CD4-positive, alpha-beta T cell (primary cell): ENCODE measurements at regions not wholly inside any gene's neighbourhood (a gene's known extent, or its start where the extent isn't known, plus 50 kb on each side); places are given as distances from the start of the nearest gene placed in this dataset.
A peak's percentile ranks its signal among the peaks of the same experiment; 100 is the strongest.

ENCODE experiments used
- ATAC-seq: fragments of 200-7000 bp; cut with Tn5 transposase; one replicate; pipeline ENCODE4 v1.10.0; 2022; ENCODE audit warnings: mild to moderate bottlenecking; ENCODE audit not compliant: poor library complexity
- CTCF ChIA-PET: fragments of 350-600 bp; sonication (Branson Sonifier 250); formaldehyde crosslinking; loops from one replicate; lab custom pipeline; 2021; ENCODE audit warnings: antibody characterized with exemption, inconsistent platforms; lab: Charles Lee
- POLR2A ChIA-PET: fragments of 350-600 bp; sonication (Branson Sonifier 250); formaldehyde crosslinking; loops from one replicate; lab custom pipeline; 2021; ENCODE audit warnings: antibody characterized with exemption, inconsistent platforms; lab: Charles Lee
- DNase-seq, 14 experiments: peaks; one replicate each; pipeline ENCODE4 v3.0.0-alpha.2; 2013 to 2020; ENCODE audit warnings: mixed read lengths in 2 of 14
- H3K27ac ChIP-seq, 2 donors: one replicate each; pipeline versions ENCODE4 v1.5.1 to v1.7.0; 2013; ENCODE audit warnings: low read length in 2 of 2, low read depth in 1 of 2, mild to moderate bottlenecking in 1 of 2
- H3K27me3 ChIP-seq, 2 experiments: 1 replicate in 1 of 2; 2 replicates in 1 of 2; pipeline versions ENCODE4 v1.6.1 to v1.7.0; 2013; ENCODE audit warnings: low read length in 2 of 2, control low read depth in 1 of 2, mild to moderate bottlenecking in 1 of 2, moderate library complexity in 1 of 2; ENCODE audit not compliant: insufficient read depth in 2 of 2, control insufficient read depth in 1 of 2
- H3K36me3 ChIP-seq: one replicate; pipeline ENCODE4 v1.6.1; 2013; ENCODE audit warnings: low read length, control low read depth; ENCODE audit not compliant: insufficient read depth
- H3K4me1 ChIP-seq: one replicate; pipeline ENCODE4 v1.6.1; 2013; ENCODE audit warnings: low read length, control low read depth; ENCODE audit not compliant: insufficient read depth
- H3K4me3 ChIP-seq: one replicate; pipeline ENCODE4 v1.5.1; 2013; ENCODE audit warnings: mild to moderate bottlenecking, low read length, moderate library complexity
- H3K9me3 ChIP-seq, 2 experiments: 1 replicate in 1 of 2; 2 replicates in 1 of 2; pipeline versions ENCODE4 v1.6.1 to v1.7.0; 2013; ENCODE audit warnings: low read length in 2 of 2, mild to moderate bottlenecking in 2 of 2, control low read depth in 1 of 2, moderate library complexity in 1 of 2; ENCODE audit not compliant: control insufficient read depth in 1 of 2, insufficient read depth in 1 of 2
- H3K27ac Mint-ChIP-seq: one replicate; pipeline ENCODE4 v1.8.0; 2020; ENCODE audit warnings: mixed read lengths
- H3K27me3 Mint-ChIP-seq: one replicate; pipeline ENCODE4 v1.8.0; 2021; ENCODE audit warnings: mixed read lengths
- H3K36me3 Mint-ChIP-seq: one replicate; pipeline ENCODE4 v1.8.0; 2021; ENCODE audit warnings: low read depth, mixed read lengths
- H3K4me1 Mint-ChIP-seq: one replicate; pipeline ENCODE4 v1.8.0; 2021; ENCODE audit warnings: low read depth, mixed read lengths
- H3K4me3 Mint-ChIP-seq: one replicate; pipeline ENCODE4 v1.8.0; 2020; ENCODE audit warnings: mild to moderate bottlenecking, mixed read lengths
- H3K9me3 Mint-ChIP-seq: one replicate; pipeline ENCODE4 v1.8.0; 2020; ENCODE audit warnings: mixed read lengths
- intact Hi-C, 2 experiments: fragments of 100-400 bp; cut with DNase I in 1 of 2; cut with micrococcal nuclease in 1 of 2; formaldehyde crosslinking; loops; one replicate each; pipeline versions ENCODE4 v1.15.1 to v1.9.0; 2023 to 2025; cut with DNase I, micrococcal nuclease
- TF ChIP-seq, protein P1 (sequence below): fragments of 200-600 bp; IDR thresholded peaks from one replicate; pipeline ENCODE4 v1.8.0; 2022; ENCODE audit warnings: antibody characterized with exemption, mild to moderate bottlenecking

DNA sequence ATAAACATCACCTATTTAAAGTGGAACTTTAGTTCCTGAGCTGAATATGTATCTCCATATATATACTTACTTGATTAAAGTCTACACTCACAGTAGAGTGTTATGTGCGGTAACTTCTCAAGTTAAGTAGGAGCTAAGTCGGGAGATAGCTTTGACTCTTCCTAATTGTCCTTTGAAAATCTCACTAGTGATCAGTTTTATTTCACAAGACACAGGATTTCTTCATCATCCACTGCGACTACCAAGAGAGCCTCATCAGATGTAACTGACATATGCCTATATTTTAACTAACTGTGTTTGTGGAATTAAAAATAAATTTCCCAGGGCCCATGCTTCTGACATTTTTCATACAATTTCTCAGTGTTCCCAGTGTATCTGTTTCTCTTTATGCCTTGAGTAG lies 1664.0 kb downstream of the EFNB2 start:
- Mint-ChIP-seq H3K9me3 (peaks cover 5% of the 10 kb centered on the region), H3K27me3 (no peaks in the 10 kb centered on the region), H3K27ac (no peak overlapping the region), H3K4me1 (peaks cover 21% of the 10 kb centered on the region), H3K36me3 (no peaks in the 10 kb centered on the region), H3K4me3 (no peak overlapping the region)
- ChIA-PET CTCF (no interaction called here), POLR2A (no interaction called here)
- intact Hi-C loops, result no loop called here
- TF ChIP-seq, protein P1, sequence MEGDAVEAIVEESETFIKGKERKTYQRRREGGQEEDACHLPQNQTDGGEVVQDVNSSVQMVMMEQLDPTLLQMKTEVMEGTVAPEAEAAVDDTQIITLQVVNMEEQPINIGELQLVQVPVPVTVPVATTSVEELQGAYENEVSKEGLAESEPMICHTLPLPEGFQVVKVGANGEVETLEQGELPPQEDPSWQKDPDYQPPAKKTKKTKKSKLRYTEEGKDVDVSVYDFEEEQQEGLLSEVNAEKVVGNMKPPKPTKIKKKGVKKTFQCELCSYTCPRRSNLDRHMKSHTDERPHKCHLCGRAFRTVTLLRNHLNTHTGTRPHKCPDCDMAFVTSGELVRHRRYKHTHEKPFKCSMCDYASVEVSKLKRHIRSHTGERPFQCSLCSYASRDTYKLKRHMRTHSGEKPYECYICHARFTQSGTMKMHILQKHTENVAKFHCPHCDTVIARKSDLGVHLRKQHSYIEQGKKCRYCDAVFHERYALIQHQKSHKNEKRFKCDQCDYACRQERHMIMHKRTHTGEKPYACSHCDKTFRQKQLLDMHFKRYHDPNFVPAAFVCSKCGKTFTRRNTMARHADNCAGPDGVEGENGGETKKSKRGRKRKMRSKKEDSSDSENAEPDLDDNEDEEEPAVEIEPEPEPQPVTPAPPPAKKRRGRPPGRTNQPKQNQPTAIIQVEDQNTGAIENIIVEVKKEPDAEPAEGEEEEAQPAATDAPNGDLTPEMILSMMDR, result no peak
- Histone ChIP-seq H3K4me3 (no peak overlapping the region), H3K9me3 (no peaks in the 10 kb centered on the region), H3K4me1 (no peaks in the 10 kb centered on the region), H3K27ac (no peak overlapping the region), H3K36me3 (no peaks in the 10 kb centered on the region), H3K27me3 (no peaks in the 10 kb centered on the region)
- ATAC-seq (no peak), DNase-seq (no peak)

DNA sequence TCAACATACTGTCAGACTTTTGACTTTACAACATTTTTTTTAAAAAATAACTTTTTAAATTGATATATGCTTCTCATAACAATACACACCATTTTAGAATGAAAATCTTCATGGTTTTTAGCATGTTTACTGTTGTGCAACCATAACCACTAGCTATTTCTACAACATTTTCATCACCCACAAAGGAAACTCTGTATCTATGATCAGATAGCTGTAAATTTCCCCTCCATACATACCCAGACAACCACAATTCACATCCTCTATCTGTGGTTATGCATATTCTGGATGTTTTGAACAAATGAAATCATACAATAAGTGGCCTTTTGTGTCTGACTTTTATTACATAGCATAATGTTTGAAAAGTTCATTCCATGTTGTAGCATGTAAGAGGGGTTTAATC lies 1666.0 kb downstream of the EFNB2 start:
- Histone ChIP-seq H3K4me3 (no peak overlapping the region), H3K27me3 (no peaks in the 10 kb centered on the region), H3K27ac (no peak overlapping the region), H3K9me3 (peaks cover 0 to 5% of the 10 kb centered on the region in 2 experiments), H3K4me1 (no peaks in the 10 kb centered on the region), H3K36me3 (no peaks in the 10 kb centered on the region)
- Mint-ChIP-seq H3K36me3 (no peaks in the 10 kb centered on the region), H3K4me3 (no peak overlapping the region), H3K4me1 (peaks cover 12% of the 10 kb centered on the region), H3K9me3 (peaks cover 5% of the 10 kb centered on the region), H3K27me3 (no peaks in the 10 kb centered on the region), H3K27ac (no peak overlapping the region)
- DNase-seq, result peak in 1 of 14 experiments; percentile 26
- no peak for ATAC-seq
- ChIA-PET POLR2A (no interaction called here), CTCF (no interaction called here)
- TF ChIP-seq, protein P1, result no peak
- intact Hi-C loops, result no loop called here

DNA sequence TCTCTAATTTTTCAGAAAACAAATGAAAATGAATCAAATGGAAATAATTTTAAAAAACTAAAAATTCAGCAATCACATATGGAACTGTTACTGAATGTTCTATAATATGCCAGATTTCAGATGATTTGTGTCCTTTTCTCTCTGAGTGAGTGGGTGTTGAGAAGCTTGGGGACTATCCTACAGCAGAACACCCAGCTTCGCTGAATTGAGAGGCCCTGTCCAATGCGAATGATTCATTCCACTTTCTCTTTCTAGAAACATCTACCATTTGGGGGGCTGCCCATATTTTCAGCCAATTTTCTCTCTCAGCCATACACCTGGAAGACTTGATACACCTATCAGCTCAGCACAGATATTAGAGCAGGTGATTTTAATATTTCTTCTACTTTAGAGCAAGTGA lies 1666.7 kb downstream of the EFNB2 start:
- Histone ChIP-seq H3K9me3 (peaks cover 0 to 5% of the 10 kb centered on the region in 2 experiments), H3K4me3 (no peak overlapping the region), H3K36me3 (no peaks in the 10 kb centered on the region), H3K27me3 (no peaks in the 10 kb centered on the region), H3K4me1 (no peaks in the 10 kb centered on the region), H3K27ac (no peak overlapping the region)
- peaks cover 5% of the 10 kb centered on the region for H3K9me3 Mint-ChIP-seq
- no peak for ATAC-seq
- POLR2A ChIA-PET, result no interaction called here
- intact Hi-C loops, result no loop called here
- no peak overlapping the region for H3K4me3 Mint-ChIP-seq
- H3K27ac Mint-ChIP-seq, result no peak overlapping the region
- CTCF ChIA-PET, result no interaction called here
- DNase-seq, result no peak
- no peaks in the 10 kb centered on the region for H3K36me3 Mint-ChIP-seq
- H3K27me3 Mint-ChIP-seq, result no peaks in the 10 kb centered on the region
- TF ChIP-seq, protein P1, result no peak
- H3K4me1 Mint-ChIP-seq, result peaks cover 10% of the 10 kb centered on the region
